ENCODE measurements at regions not wholly inside any gene's neighbourhood (a gene's known extent, or its start where the extent isn't known, plus 50 kb on each side); places are given as distances from the start of the nearest gene placed in this dataset.

DNA sequence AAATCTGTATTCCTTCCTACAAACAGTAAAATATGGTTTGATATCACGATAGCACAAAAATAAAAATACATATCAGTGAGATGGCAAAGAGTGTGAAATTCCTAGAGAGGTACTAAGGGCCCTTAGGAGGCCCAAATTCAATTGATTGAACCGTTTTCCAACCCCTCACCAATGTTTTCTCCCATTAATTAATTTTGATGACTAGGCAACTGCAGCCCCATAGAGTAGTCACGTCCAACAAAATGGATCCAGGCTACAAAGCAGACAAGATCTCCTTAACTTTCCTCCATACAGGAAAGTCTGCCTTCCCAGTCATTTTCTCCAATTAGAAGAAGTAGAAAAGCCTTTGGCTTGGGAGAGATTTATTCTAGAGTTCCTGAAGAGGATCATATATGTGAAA is 193.9 kb downstream of the PLOD2 start:
- no peak for ATAC-seq

DNA sequence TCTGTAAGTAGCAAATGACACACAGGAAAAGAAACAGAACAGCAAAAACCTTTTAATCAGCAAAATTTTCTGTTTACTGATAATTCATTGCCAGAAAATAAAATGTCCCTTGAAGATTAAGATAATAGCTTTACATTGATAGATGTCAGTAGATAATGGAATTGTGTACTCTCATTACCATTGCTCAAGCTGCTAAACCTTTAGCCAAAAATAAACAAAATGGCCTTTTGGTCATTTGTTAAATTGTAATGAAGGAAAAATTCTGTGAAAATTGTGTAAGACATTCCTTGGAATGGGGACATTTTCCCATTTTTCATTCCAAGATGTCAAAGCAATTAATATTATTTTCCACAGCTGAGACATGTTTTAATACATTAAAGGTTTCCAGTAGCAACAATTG is 189.8 kb downstream of the PLOD2 start:
- no peak for ATAC-seq

DNA sequence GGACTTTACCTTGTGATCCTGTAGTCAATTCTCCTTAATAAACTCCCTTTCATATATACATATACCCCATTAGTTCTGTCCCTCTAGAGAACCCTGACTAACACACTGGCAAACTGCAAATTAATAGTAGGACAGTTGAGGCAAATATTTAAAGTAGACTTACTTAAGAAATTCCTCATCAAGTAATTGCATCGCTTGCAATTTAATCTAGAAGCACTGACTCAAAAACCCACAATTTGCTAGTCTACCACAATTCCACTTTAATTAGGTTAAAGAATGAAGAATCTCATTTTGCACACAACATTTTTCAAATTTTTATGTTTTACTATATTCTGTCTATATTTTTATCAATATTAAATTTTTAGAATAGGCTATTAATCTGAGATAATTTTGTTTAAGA is 188.1 kb downstream of the PLOD2 start:
- ATAC-seq = no peak

DNA sequence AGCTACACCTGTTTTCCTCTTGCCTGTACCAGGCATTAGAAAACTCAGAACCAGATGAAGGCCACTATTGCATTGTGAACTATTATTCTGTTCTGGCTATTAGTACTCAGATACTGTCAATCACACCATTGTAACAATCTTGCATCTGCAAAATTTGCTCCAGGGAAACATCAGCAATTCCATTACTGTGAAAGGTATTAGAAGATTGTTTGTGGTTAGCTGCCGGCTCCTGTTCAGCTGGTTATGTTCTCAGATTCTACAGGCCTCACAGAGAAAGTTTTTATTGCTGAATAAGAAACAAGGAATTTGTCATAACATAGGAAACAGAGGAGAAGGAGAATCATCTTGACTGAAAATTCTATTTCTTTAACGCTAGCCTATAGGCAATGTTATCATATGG is 179.9 kb downstream of the PLOD2 start:
- no peak for ATAC-seq

DNA sequence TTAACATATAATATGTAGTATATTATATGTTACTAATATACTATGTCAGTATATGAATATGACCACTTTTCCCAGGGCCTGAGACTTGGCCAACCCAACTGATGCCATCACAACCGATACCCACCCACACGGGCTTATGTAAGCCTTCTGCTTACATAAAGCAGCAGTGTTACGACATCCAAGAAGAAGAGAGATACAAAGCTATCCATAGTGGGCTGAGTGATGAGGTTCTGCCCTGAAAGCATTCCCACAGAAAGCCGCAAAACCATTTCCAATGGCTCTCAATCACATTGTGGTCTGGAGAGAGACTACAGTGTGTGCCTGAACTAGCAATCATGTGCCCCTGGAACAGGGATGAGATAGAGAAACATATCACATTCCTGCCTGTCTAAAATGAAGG is 177.9 kb downstream of the PLOD2 start:
- no peak for ATAC-seq
